ENCODE measurements at regions not wholly inside any gene's neighbourhood (a gene's known extent, or its start where the extent isn't known, plus 50 kb on each side); places are given as distances from the start of the nearest gene placed in this dataset.

- TF ChIP-seq YY1 (IDR thresholded peaks at IDR 0.05; ENCODE audit: insufficient read depth, insufficient read length) = no peak
- TF ChIP-seq SUZ12 (IDR thresholded peaks at IDR 0.05; ENCODE audit: extremely low read depth, insufficient read depth, insufficient read length) = no peak
These were observed 1829.4 kb downstream of the PCDH9 start for GRCh38 chr13:65400702-65401101.
